ENCODE measurements at regions not wholly inside any gene's neighbourhood (a gene's known extent, or its start where the extent isn't known, plus 50 kb on each side); places are given as distances from the start of the nearest gene placed in this dataset.

- TF ChIP-seq EP300 (IDR thresholded peaks at IDR 0.05; ENCODE audit: borderline replicate concordance in 1 of 2, control insufficient read depth in 1 of 2, low read depth in 2 of 2, low read length in 2 of 2) (no peak), JUND (IDR thresholded peaks at IDR 0.05; ENCODE audit: low read depth, low read length) (no peak), POLR2AphosphoS5 (IDR thresholded peaks at IDR 0.05; ENCODE audit: low read length) (no peak), POU2F2 (IDR thresholded peaks at IDR 0.05; ENCODE audit: borderline replicate concordance, low read depth, low read length) (no peak), CTCF (IDR thresholded peaks at IDR 0.05 in 2 of 3, conservative IDR thresholded peaks at IDR 0.05 in 1 of 3; ENCODE audit: control insufficient read depth in 2 of 3, extremely low read depth in 1 of 3, insufficient read depth in 1 of 3, low read depth in 3 of 3, low read length in 3 of 3) (no peak), CEBPB (IDR thresholded peaks at IDR 0.05; ENCODE audit: borderline replicate concordance in 1 of 2, low read depth in 2 of 2, low read length in 2 of 2) (no peak), CHD2 (IDR thresholded peaks at IDR 0.05; ENCODE audit: borderline replicate concordance, low read depth, low read length) (no peak), MTA3 (IDR thresholded peaks at IDR 0.05; ENCODE audit: borderline replicate concordance, low read length) (no peak), BCLAF1 (IDR thresholded peaks at IDR 0.05) (no peak), HDGF (IDR thresholded peaks at IDR 0.05) (no peak), FOS (IDR thresholded peaks at IDR 0.05; ENCODE audit: borderline replicate concordance, extremely low read depth, insufficient read length) (no peak)
Measured at GRCh38 chr9:14021871-14022525, 291.9 kb downstream of the NFIB start.
